ENCODE measurements at regions not wholly inside any gene's neighbourhood (a gene's known extent, or its start where the extent isn't known, plus 50 kb on each side); places are given as distances from the start of the nearest gene placed in this dataset.

DNA sequence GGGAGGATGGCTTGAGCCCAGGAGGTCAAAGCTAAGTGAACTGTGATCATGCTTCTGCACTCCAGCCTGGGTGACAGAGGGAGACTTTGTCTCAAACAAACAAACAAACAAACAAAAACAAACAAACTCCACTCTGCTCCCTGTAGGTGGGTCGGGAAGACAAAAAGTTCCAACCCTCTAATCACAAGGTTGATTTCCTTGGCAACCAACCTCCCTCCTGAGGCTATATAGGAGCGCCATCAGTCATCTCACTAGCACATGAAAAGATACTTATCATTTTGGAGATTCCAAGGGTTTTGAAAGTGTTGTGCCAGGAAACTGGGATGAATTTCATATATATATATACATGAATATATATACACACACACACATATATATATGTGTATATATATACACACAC is 160.5 kb downstream of the TUSC1 start:
- no peak overlapping the region for H3K27ac ChIP-seq (ENCODE audit: extremely low read depth, low read depth, low read length)
- ChIA-PET POLR2A (no interaction called here), CTCF (interaction anchor here (0.7 kb wide), 1 partner anchor 66 kb away, joined by 3 read pairs; no protein-coding TSS in a partner anchor)
- no peaks in the 10 kb centered on the region for H3K4me1 ChIP-seq (ENCODE audit: control insufficient read depth, insufficient read depth, low read length)
- no peaks in the 10 kb centered on the region for H3K36me3 ChIP-seq (ENCODE audit: control insufficient read depth in 2 of 2, insufficient read depth in 1 of 2, low read length in 2 of 2)
- no peak for TF ChIP-seq ZNF223 (tag by site-specific recombination; IDR thresholded peaks at IDR 0.05)
- TF ChIP-seq ZBTB48 (tag by site-specific recombination; IDR thresholded peaks at IDR 0.05): no peak
- no peak for TF ChIP-seq ZNF302 (tag by site-specific recombination; IDR thresholded peaks at IDR 0.05; ENCODE audit: low read depth)
- no peak for TF ChIP-seq TCF7L2 (IDR thresholded peaks at IDR 0.05; ENCODE audit: borderline replicate concordance, low read depth, low read length)
- no peak for TF ChIP-seq ZNF121 (tag by site-specific recombination; IDR thresholded peaks at IDR 0.05)
- TF ChIP-seq ZEB2 (tag by site-specific recombination; IDR thresholded peaks at IDR 0.05): no peak
- TF ChIP-seq, protein P1, sequence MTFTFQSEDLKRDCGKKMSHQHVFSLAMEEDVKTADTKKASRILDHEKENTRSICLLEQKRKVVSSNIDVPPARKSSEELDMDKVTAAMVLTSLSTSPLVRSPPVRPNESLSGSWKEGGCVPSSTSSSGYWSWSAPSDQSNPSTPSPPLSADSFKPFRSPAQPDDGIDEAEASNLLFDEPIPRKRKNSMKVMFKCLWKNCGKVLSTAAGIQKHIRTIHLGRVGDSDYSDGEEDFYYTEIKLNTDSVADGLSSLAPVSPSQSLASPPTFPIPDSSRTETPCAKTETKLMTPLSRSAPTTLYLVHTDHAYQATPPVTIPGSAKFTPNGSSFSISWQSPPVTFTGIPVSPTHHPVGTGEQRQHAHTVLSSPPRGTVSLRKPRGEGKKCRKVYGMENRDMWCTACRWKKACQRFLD (tag by site-specific recombination; IDR thresholded peaks at IDR 0.05): no peak
- TF ChIP-seq ZNF785 (tag by site-specific recombination; IDR thresholded peaks at IDR 0.05): no peak
- no peak for TF ChIP-seq ZNF391 (tag by site-specific recombination; IDR thresholded peaks at IDR 0.05; ENCODE audit: borderline replicate concordance, low read depth)
- TF ChIP-seq, protein P2, sequence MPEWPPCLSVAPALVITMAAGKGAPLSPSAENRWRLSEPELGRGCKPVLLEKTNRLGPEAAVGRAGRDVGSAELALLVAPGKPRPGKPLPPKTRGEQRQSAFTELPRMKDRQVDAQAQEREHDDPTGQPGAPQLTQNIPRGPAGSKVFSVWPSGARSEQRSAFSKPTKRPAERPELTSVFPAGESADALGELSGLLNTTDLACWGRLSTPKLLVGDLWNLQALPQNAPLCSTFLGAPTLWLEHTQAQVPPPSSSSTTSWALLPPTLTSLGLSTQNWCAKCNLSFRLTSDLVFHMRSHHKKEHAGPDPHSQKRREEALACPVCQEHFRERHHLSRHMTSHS (tag by site-specific recombination; IDR thresholded peaks at IDR 0.05): no peak
- H3K9me3 ChIP-seq (ENCODE audit: control insufficient read depth, insufficient read depth, low read depth, low read length): no peaks in the 10 kb centered on the region
- H3K4me3 ChIP-seq (ENCODE audit: low read depth, low read length): no peak overlapping the region

DNA sequence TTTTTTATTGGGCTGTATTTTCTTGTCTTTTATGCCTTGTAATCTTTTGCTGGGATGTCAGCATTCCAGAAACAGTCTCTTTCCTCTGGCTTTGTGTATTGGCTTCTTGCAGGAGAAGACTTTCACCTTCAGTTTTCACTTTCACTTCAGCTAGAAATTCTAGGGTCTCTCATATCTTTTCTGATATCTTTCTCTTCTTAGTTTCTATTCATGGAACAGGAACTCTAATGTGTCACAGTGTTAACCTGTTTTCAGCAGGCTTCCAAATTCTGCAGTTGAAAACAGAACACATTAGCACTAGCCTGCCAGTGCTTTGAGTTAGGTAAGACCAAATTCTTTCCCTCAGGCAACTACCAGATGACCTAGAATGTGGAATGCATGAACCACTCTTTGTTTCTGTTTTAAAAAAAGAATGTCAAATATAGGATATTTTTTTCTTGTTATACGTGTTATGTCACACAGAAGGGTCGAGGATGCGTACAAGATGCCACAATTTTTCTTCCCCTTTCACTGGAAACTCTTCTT is 164.7 kb downstream of the TUSC1 start:
- CTCF ChIA-PET: no interaction called here
- TF ChIP-seq, protein P3, sequence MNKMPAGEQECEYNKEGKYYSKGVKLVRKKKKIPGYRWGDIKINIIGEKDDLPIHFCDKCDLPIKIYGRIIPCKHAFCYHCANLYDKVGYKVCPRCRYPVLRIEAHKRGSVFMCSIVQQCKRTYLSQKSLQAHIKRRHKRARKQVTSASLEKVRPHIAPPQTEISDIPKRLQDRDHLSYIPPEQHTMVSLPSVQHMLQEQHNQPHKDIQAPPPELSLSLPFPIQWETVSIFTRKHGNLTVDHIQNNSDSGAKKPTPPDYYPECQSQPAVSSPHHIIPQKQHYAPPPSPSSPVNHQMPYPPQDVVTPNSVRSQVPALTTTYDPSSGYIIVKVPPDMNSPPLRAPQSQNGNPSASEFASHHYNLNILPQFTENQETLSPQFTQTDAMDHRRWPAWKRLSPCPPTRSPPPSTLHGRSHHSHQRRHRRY (tag by site-specific recombination; IDR thresholded peaks at IDR 0.05): no peak
- TF ChIP-seq, protein P4, sequence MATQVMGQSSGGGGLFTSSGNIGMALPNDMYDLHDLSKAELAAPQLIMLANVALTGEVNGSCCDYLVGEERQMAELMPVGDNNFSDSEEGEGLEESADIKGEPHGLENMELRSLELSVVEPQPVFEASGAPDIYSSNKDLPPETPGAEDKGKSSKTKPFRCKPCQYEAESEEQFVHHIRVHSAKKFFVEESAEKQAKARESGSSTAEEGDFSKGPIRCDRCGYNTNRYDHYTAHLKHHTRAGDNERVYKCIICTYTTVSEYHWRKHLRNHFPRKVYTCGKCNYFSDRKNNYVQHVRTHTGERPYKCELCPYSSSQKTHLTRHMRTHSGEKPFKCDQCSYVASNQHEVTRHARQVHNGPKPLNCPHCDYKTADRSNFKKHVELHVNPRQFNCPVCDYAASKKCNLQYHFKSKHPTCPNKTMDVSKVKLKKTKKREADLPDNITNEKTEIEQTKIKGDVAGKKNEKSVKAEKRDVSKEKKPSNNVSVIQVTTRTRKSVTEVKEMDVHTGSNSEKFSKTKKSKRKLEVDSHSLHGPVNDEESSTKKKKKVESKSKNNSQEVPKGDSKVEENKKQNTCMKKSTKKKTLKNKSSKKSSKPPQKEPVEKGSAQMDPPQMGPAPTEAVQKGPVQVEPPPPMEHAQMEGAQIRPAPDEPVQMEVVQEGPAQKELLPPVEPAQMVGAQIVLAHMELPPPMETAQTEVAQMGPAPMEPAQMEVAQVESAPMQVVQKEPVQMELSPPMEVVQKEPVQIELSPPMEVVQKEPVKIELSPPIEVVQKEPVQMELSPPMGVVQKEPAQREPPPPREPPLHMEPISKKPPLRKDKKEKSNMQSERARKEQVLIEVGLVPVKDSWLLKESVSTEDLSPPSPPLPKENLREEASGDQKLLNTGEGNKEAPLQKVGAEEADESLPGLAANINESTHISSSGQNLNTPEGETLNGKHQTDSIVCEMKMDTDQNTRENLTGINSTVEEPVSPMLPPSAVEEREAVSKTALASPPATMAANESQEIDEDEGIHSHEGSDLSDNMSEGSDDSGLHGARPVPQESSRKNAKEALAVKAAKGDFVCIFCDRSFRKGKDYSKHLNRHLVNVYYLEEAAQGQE (tag by site-specific recombination; IDR thresholded peaks at IDR 0.05): no peak
- TF ChIP-seq ZNF837 (tag by site-specific recombination; IDR thresholded peaks at IDR 0.05) (no peak), ZNF785 (tag by site-specific recombination; IDR thresholded peaks at IDR 0.05) (no peak), RBAK (tag by site-specific recombination; IDR thresholded peaks at IDR 0.05) (no peak), ZNF354C (tag by site-specific recombination; IDR thresholded peaks at IDR 0.05; ENCODE audit: borderline replicate concordance, low read depth) (no peak), ZNF777 (tag by site-specific recombination; IDR thresholded peaks at IDR 0.05; ENCODE audit: borderline replicate concordance) (no peak), GLI4 (tag by site-specific recombination; IDR thresholded peaks at IDR 0.05) (no peak), GFI1B (tag by site-specific recombination; IDR thresholded peaks at IDR 0.05) (no peak), ZNF112 (tag by site-specific recombination; IDR thresholded peaks at IDR 0.05) (no peak), ZNF610 (tag by site-specific recombination; IDR thresholded peaks at IDR 0.05; ENCODE audit: borderline replicate concordance) (no peak)
- TF ChIP-seq, protein P5, sequence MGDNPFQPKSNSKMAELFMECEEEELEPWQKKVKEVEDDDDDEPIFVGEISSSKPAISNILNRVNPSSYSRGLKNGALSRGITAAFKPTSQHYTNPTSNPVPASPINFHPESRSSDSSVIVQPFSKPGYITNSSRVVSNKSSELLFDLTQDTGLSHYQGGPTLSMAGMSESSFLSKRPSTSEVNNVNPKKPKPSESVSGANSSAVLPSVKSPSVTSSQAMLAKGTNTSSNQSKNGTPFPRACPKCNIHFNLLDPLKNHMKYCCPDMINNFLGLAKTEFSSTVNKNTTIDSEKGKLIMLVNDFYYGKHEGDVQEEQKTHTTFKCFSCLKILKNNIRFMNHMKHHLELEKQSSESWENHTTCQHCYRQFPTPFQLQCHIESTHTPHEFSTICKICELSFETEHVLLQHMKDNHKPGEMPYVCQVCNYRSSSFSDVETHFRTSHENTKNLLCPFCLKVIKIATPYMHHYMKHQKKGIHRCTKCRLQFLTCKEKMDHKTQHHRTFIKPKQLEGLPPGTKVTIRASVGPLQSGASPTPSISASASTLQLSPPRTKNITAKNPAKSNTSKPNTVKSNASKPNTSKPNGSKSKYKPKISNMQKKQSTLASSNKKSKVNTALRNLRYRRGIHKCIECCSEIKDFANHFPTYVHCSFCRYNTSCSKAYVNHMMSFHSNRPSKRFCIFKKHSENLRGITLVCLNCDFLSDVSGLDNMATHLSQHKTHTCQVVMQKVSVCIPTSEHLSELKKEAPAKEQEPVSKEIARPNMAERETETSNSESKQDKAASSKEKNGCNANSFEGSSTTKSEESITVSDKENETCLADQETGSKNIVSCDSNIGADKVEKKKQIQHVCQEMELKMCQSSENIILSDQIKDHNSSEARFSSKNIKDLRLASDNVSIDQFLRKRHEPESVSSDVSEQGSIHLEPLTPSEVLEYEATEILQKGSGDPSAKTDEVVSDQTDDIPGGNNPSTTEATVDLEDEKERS (tag by site-specific recombination; IDR thresholded peaks at IDR 0.05): no peak
- TF ChIP-seq, protein P6, sequence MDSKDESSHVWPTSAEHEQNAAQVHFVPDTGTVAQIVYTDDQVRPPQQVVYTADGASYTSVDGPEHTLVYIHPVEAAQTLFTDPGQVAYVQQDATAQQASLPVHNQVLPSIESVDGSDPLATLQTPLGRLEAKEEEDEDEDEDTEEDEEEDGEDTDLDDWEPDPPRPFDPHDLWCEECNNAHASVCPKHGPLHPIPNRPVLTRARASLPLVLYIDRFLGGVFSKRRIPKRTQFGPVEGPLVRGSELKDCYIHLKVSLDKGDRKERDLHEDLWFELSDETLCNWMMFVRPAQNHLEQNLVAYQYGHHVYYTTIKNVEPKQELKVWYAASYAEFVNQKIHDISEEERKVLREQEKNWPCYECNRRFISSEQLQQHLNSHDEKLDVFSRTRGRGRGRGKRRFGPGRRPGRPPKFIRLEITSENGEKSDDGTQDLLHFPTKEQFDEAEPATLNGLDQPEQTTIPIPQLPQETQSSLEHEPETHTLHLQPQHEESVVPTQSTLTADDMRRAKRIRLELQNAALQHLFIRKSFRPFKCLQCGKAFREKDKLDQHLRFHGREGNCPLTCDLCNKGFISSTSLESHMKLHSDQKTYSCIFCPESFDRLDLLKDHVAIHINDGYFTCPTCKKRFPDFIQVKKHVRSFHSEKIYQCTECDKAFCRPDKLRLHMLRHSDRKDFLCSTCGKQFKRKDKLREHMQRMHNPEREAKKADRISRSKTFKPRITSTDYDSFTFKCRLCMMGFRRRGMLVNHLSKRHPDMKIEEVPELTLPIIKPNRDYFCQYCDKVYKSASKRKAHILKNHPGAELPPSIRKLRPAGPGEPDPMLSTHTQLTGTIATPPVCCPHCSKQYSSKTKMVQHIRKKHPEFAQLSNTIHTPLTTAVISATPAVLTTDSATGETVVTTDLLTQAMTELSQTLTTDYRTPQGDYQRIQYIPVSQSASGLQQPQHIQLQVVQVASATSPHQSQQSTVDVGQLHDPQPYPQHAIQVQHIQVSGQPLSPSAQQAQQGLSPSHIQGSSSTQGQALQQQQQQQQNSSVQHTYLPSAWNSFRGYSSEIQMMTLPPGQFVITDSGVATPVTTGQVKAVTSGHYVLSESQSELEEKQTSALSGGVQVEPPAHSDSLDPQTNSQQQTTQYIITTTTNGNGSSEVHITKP (tag by site-specific recombination; IDR thresholded peaks at IDR 0.05): no peak

More for the DNA sequence above, 164.7 kb downstream of the TUSC1 start:
- POLR2A ChIA-PET: no interaction called here
- Histone ChIP-seq H3K36me3 (ENCODE audit: control insufficient read depth in 2 of 2, insufficient read depth in 1 of 2, low read length in 2 of 2) (no peaks in the 10 kb centered on the region), H3K4me3 (ENCODE audit: low read depth, low read length) (no peak overlapping the region), H3K27ac (ENCODE audit: extremely low read depth, low read depth, low read length) (no peak overlapping the region), H3K9me3 (ENCODE audit: control insufficient read depth, insufficient read depth, low read depth, low read length) (no peaks in the 10 kb centered on the region), H3K4me1 (ENCODE audit: control insufficient read depth, insufficient read depth, low read length) (no peaks in the 10 kb centered on the region)

Measured in HEK293 (cell line).